Neural progenitor cell (in vitro differentiated cells): ENCODE measurements at regions not wholly inside any gene's neighbourhood (a gene's known extent, or its start where the extent isn't known, plus 50 kb on each side); places are given as distances from the start of the nearest gene placed in this dataset.

Experiments
- EZH2 ChIP-seq: fragments of 200-600 bp; sonication (generic); IDR thresholded peaks from 2 replicates; pipeline ENCODE4 v1.6.1; 2017; ENCODE audit warnings: antibody characterized with exemption, mild to moderate bottlenecking, moderate library complexity
- EZH2phosphoT487 ChIP-seq: fragments of 200-600 bp; sonication (generic); IDR thresholded peaks from 2 replicates; pipeline ENCODE4 v1.6.1; 2017; ENCODE audit warnings: antibody characterized with exemption
- TF ChIP-seq, protein P1 (sequence below): fragments of 200-600 bp; sonication (generic); IDR thresholded peaks from 2 replicates; pipeline ENCODE4 v1.5.1; 2017; ENCODE audit warnings: antibody characterized with exemption, mild to moderate bottlenecking

DNA sequence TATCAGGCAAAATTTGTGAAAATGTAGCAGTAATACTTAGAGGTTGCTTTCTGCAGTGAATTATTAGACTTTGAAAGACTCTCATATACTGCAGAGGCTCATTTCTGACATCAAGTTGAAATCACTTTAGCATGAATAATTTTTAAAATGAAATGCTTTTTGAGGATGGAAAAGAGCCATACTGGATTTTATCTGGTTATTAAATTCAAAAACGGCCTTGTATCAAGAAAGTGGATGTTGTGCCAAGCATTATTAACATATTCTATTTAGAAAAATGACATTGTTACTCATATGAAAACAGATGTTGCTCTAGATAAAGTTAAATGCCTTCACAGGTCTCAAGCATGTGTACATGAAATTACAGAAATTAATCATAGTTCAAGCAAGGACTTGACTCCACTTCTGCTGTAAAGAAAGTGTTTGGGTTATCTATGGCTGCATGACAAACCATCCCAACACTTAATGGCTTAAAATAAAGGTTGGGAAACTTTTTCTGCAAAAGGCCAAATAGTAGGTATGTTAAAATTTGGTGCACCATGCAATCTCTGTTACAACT lies 64.5 kb upstream of the ZNF280D start:
- no peak for TF ChIP-seq EZH2phosphoT487
- TF ChIP-seq, protein P1, sequence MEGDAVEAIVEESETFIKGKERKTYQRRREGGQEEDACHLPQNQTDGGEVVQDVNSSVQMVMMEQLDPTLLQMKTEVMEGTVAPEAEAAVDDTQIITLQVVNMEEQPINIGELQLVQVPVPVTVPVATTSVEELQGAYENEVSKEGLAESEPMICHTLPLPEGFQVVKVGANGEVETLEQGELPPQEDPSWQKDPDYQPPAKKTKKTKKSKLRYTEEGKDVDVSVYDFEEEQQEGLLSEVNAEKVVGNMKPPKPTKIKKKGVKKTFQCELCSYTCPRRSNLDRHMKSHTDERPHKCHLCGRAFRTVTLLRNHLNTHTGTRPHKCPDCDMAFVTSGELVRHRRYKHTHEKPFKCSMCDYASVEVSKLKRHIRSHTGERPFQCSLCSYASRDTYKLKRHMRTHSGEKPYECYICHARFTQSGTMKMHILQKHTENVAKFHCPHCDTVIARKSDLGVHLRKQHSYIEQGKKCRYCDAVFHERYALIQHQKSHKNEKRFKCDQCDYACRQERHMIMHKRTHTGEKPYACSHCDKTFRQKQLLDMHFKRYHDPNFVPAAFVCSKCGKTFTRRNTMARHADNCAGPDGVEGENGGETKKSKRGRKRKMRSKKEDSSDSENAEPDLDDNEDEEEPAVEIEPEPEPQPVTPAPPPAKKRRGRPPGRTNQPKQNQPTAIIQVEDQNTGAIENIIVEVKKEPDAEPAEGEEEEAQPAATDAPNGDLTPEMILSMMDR: no peak
- TF ChIP-seq EZH2: no peak
